OCI-LY7 (cell line): ENCODE measurements at regions not wholly inside any gene's neighbourhood (a gene's known extent, or its start where the extent isn't known, plus 50 kb on each side); places are given as distances from the start of the nearest gene placed in this dataset.

Source experiments
- BruUV-seq: library from RNA; stranded (reverse); fragments of 400-500 nt; replicated peaks from 2 replicates; lab custom pipeline; 2021; lab: Mats Ljungman, UMichigan
- CTCF ChIA-PET: fragments of 300-600 bp; sonication (Branson Sonifier 250); formaldehyde crosslinking; loops from one replicate; lab custom pipeline; 2022; ENCODE audit warnings: antibody characterized with exemption; ENCODE audit not compliant: unreplicated experiment; lab: Charles Lee
- POLR2A ChIA-PET: fragments of 300-600 bp; sonication (Branson Sonifier 250); formaldehyde crosslinking; loops from one replicate; lab custom pipeline; 2022; ENCODE audit warnings: antibody characterized with exemption; lab: Charles Lee
- DNase-seq: peaks from one replicate; pipeline ENCODE4 v3.0.0-alpha.2; 2015; ENCODE audit warnings: low spot score
- H2AFZ ChIP-seq: fragments of 200-600 bp; sonication (generic), shearing (Covaris generic); 2 replicates; pipeline ENCODE4 v1.6.1; 2014; ENCODE audit warnings: mild to moderate bottlenecking, antibody characterized with exemption, low read length, moderate library complexity
- H3K27ac ChIP-seq: fragments of 200-600 bp; sonication (generic); 2 replicates; pipeline ENCODE4 v1.5.1; 2014; ENCODE audit warnings: mixed run types, low read depth, mild to moderate bottlenecking, moderate library complexity, low read length, inconsistent platforms; ENCODE audit not compliant: poor library complexity, severe bottlenecking
- H3K36me3 ChIP-seq: fragments of 200-600 bp; sonication (generic); 2 replicates; pipeline ENCODE4 v1.6.1; 2014; ENCODE audit warnings: mild to moderate bottlenecking, antibody characterized with exemption, low read length, moderate library complexity, mixed read lengths; ENCODE audit not compliant: insufficient read depth
- H3K4me1 ChIP-seq: fragments of 200-600 bp; sonication (generic); 2 replicates; pipeline ENCODE4 v1.5.1; 2014; ENCODE audit warnings: mild to moderate bottlenecking, low read length; ENCODE audit not compliant: insufficient read depth, poor library complexity, severe bottlenecking
- H3K4me2 ChIP-seq: fragments of 200-600 bp; sonication (generic); 2 replicates; pipeline ENCODE4 v1.6.1; 2014; ENCODE audit warnings: mild to moderate bottlenecking, low read length
- H3K4me3 ChIP-seq: fragments of 200-600 bp; sonication (generic); 2 replicates; pipeline ENCODE4 v1.5.1; 2014; ENCODE audit warnings: mild to moderate bottlenecking, low read depth, low read length; ENCODE audit not compliant: poor library complexity, severe bottlenecking
- H3K79me2 ChIP-seq: fragments of 200-600 bp; sonication (generic); 2 replicates; pipeline ENCODE4 v1.6.1; 2016; ENCODE audit warnings: low read depth, mild to moderate bottlenecking, low read length, moderate library complexity, mixed read lengths; ENCODE audit not compliant: insufficient read depth
- H3K9me2 ChIP-seq: fragments of 200-600 bp; sonication (generic); 2 replicates; pipeline ENCODE4 v1.6.1; 2016; ENCODE audit warnings: mild to moderate bottlenecking, low read length, mixed read lengths; ENCODE audit not compliant: insufficient read depth
- H3K9me3 ChIP-seq: fragments of 200-600 bp; sonication (generic); 2 replicates; pipeline ENCODE4 v1.6.1; 2014; ENCODE audit warnings: mild to moderate bottlenecking, mixed run types, low read length, mixed read lengths
- H4K20me1 ChIP-seq: fragments of 200-600 bp; sonication (generic); 2 replicates; pipeline ENCODE4 v1.6.1; 2014; ENCODE audit warnings: mild to moderate bottlenecking, antibody characterized with exemption, low read length, moderate library complexity, mixed read lengths; ENCODE audit not compliant: insufficient read depth
- EZH2phosphoT487 ChIP-seq: fragments of 200-600 bp; sonication (generic); IDR thresholded peaks from 2 replicates; pipeline ENCODE4 v1.6.1; 2018; ENCODE audit warnings: low read depth, borderline replicate concordance, mild to moderate bottlenecking, mixed run types, antibody characterized with exemption, low read length, moderate library complexity, mixed read lengths
- intact Hi-C: fragments of 100-400 bp; cut with micrococcal nuclease; formaldehyde crosslinking; loops from one replicate; pipeline ENCODE4 v1.10.0; 2022; ENCODE audit not compliant: unreplicated experiment
- TF ChIP-seq, protein P1 (sequence below): fragments of 200-600 bp; sonication (generic); conservative IDR thresholded peaks from 2 replicates; pipeline ENCODE4 v1.5.1; 2014; ENCODE audit warnings: mild to moderate bottlenecking, antibody characterized with exemption, low read length, moderate library complexity, mixed read lengths

DNA sequence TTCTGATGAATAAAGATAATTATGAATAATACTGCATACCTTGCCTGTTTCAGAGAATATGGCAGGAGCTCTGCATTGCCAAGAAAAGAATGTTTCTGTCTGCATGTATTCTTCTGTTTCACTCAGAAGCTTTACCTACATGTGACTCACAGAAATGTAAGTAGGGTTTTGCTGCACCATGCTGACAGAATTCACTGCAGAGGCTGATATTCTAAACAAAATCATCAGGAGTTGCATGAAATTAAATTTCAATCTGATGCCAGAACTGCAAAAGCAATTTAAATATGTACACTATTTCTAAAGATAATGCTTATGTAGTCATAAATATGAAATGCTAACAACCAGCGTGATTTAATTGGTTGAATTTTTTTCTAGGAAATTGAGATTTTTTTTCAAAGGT is 332.8 kb upstream of the FSHR start:
- Histone ChIP-seq H2AFZ (no peak overlapping the region), H3K27ac (no peak overlapping the region), H3K4me2 (no peak overlapping the region), H3K9me2 (no peaks in the 10 kb centered on the region), H3K36me3 (no peaks in the 10 kb centered on the region), H3K79me2 (no peaks in the 10 kb centered on the region), H4K20me1 (no peaks in the 10 kb centered on the region), H3K9me3 (no peaks in the 10 kb centered on the region), H3K4me1 (no peaks in the 10 kb centered on the region), H3K4me3 (no peak overlapping the region)
- CTCF ChIA-PET: no interaction called here
- POLR2A ChIA-PET: no interaction called here
- TF ChIP-seq, protein P1, sequence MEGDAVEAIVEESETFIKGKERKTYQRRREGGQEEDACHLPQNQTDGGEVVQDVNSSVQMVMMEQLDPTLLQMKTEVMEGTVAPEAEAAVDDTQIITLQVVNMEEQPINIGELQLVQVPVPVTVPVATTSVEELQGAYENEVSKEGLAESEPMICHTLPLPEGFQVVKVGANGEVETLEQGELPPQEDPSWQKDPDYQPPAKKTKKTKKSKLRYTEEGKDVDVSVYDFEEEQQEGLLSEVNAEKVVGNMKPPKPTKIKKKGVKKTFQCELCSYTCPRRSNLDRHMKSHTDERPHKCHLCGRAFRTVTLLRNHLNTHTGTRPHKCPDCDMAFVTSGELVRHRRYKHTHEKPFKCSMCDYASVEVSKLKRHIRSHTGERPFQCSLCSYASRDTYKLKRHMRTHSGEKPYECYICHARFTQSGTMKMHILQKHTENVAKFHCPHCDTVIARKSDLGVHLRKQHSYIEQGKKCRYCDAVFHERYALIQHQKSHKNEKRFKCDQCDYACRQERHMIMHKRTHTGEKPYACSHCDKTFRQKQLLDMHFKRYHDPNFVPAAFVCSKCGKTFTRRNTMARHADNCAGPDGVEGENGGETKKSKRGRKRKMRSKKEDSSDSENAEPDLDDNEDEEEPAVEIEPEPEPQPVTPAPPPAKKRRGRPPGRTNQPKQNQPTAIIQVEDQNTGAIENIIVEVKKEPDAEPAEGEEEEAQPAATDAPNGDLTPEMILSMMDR: no peak
- TF ChIP-seq EZH2phosphoT487: no peak
- BruUV-seq: no TSS peak
- intact Hi-C loops: loop anchor here (10.0 kb wide), 1 partner anchor 222 kb away; no protein-coding TSS in a partner anchor
- DNase-seq: no peak

DNA sequence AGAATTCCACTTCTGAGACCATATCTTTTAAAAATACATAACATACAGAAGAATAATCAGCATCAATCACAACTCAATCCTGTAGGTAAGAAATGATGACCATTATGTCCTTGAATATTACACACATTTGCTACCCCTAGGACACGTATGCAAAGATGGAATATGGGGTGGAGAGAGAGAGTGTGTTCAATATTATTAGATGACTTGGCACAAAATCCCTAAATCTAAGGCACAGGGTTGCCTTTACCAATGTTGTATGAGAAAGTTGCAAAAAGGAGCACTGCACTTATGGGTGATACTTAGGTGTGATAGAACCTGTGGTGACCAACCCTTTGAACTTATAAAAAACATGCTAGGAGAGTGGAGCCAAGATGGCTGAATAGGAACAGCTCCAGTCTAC is 326.2 kb upstream of the FSHR start:
- no peaks in the 10 kb centered on the region for H3K4me1 ChIP-seq
- H3K79me2 ChIP-seq: no peaks in the 10 kb centered on the region
- no TSS peak for BruUV-seq
- DNase-seq: no peak
- POLR2A ChIA-PET: no interaction called here
- H3K4me2 ChIP-seq: no peak overlapping the region
- H3K4me3 ChIP-seq: no peak overlapping the region
- intact Hi-C loops: loop anchor here (10.0 kb wide), 1 partner anchor 216 kb away; no protein-coding TSS in a partner anchor
- H3K27ac ChIP-seq: no peak overlapping the region
- H4K20me1 ChIP-seq: no peaks in the 10 kb centered on the region
- H3K36me3 ChIP-seq: no peaks in the 10 kb centered on the region
- CTCF ChIA-PET: no interaction called here
- no peak for TF ChIP-seq EZH2phosphoT487
- TF ChIP-seq, protein P1: no peak
- no peak overlapping the region for H2AFZ ChIP-seq
- no peaks in the 10 kb centered on the region for H3K9me3 ChIP-seq
- no peaks in the 10 kb centered on the region for H3K9me2 ChIP-seq

DNA sequence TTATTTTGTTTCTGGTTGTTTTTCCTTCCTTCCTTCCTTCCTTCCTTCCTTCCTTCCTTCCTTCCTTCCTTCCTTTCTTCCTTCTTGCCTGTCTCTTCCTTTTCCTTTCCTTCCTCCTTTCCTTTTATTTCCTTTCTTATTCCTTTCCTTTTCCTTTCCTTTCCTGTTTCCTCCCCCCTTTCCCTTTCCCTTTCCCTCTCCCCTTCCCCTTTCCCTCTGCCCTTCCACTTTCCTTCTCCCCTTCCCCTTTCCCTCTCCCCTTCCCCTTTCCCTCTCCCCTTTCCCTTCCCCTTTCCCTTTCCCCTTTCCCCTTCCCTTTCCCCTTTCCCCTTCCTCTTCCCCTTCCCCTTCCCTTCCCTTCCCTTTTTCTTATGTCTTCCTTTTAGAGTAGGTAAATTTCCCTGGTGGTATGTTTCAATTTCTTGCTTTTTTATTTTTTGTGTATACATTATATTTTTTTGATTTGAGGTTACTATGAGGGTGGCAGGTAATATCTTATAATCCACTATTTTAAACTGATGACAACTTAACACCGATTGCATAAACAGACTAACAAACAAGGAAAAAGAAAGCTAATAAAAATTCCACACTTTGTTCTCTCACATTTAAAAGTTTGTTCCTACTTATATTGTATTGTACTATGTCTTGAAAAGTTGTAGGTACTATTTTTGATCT is 311.0 kb upstream of the FSHR start:
- no peaks in the 10 kb centered on the region for H3K9me3 ChIP-seq
- H3K36me3 ChIP-seq: no peaks in the 10 kb centered on the region
- H2AFZ ChIP-seq: no peak overlapping the region
- no peaks in the 10 kb centered on the region for H3K4me1 ChIP-seq
- H3K9me2 ChIP-seq: no peaks in the 10 kb centered on the region
- no peak for TF ChIP-seq EZH2phosphoT487
- TF ChIP-seq, protein P1: no peak
- no peak for DNase-seq
- ChIA-PET POLR2A (no interaction called here), CTCF (no interaction called here)
- intact Hi-C loops: no loop called here
- no peaks in the 10 kb centered on the region for H3K79me2 ChIP-seq
- H3K4me2 ChIP-seq: no peak overlapping the region
- no peaks in the 10 kb centered on the region for H4K20me1 ChIP-seq
- BruUV-seq: no TSS peak
- no peak overlapping the region for H3K27ac ChIP-seq
- no peak overlapping the region for H3K4me3 ChIP-seq
